ENCODE measurements at regions not wholly inside any gene's neighbourhood (a gene's known extent, or its start where the extent isn't known, plus 50 kb on each side); places are given as distances from the start of the nearest gene placed in this dataset.
"Not testable (repeated sequence)": the region's sequence is repeated elsewhere in the genome, so short reads cannot be mapped to it uniquely, and the experiment has no call there.

DNA sequence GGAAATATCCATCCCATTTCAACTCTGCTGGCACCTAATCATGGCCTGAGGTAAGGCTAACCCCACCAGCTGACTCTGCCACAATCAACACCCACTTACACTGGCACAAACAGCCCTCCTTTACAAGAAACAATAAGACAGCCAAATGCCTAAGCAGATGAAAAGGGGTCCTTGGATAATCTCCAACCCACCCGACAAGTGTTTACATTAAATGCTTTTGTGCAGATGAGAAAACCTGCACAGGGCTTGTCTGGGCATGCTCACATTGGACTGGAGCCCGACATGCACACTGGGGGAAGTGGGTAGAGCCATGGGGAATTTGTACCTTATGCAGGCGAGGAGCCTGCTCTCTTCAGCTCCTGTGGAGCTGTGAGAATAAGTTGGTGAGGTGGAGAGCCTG lies 138.9 kb upstream of the ITM2A start:
- no peak for DNase-seq

DNA sequence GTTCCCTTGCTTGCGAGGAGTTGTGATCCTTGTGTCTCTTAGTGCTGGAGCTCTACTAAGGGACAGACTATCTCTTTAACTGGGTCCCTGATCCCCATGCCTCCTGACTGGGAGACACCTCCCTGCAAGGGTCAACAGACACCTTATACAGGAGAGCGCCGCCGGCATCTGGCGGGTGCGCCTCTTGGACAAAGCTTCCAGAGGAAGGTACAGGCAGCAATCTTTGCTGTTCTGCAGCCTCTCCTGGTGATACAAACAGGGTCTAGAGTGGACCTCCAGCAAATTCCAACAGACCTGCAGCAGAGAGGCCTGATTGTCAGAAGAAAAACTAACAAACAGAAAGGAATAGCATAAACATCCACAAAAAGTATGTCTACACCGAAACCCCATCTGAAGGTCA lies 115.6 kb upstream of the ITM2A start:
- DNase-seq, result no peak

DNA sequence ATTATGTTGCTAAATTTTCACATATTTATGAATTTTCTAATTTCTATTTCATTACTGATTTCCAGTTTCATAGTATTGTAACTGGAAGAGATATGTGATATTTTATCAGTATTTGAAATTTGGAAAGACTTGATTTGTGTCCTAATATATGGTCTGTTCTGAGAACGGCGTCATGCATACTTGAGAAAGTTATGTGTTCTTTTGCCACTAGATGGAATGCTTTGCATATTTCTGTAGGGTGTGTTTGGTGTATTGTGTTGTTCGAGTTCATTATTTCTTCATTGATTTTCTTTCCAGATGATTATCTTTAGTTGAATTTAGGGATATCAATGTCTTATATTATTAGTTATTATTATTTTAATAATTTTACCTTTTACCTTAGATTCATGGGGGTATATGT lies 110.6 kb upstream of the ITM2A start:
- no peak for DNase-seq

DNA sequence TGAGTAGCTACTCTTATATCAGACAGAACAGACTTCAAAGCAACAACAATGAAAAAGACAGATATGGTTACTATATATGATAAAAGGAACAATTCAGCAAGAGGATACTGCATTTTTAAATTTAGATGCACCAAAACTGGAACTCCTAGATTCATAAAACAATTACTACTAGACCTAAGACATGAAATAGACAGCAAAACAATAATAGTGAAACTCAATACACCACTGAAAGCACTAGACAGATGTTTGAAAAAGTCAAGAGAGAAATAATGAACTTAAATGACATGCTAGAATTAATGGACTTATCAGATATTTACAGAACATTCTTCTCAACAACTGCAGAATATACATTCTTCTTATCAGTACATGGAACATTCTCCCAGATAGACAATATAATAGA lies 99.5 kb upstream of the ITM2A start:
- DNase-seq, result no peak

DNA sequence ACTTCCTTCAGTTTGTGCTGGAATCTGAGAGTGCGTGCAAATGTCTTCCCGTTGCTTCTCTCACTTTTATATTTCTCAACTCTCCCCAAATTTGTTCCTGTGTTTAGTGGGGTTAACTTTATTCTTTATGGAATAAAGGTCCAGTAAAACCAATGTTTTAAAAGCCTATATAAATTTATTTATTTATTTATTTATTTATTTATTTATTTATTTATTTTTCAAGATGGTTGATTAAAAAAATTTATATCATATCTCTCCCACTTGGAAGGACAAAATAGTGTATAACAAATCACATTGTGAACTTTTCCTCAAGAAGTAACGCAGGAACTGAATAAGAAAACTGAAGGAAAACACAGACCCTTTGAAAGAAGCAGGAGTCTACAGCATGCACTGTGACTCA lies 95.3 kb upstream of the ITM2A start:
- DNase-seq, result no peak

DNA sequence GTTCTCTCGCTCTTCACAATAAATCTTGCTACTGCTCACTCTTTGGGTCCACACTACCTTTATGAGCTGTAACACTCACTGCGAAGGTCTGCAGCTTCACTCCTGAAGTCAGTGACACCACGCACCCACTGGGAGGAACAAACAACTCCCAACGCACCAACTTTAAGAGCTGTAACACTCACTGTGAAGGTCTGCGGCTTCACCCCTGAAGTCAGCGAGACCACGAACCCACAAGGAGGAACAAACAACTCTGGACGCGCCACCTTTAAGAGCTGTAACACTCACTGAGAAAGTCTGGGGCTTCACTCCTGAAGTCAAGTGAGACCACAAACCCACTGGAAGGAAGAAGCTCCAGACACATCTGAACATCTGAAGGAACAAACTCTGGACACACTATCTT lies 89.5 kb upstream of the ITM2A start:
- DNase-seq, result not testable (repeated sequence)

DNA sequence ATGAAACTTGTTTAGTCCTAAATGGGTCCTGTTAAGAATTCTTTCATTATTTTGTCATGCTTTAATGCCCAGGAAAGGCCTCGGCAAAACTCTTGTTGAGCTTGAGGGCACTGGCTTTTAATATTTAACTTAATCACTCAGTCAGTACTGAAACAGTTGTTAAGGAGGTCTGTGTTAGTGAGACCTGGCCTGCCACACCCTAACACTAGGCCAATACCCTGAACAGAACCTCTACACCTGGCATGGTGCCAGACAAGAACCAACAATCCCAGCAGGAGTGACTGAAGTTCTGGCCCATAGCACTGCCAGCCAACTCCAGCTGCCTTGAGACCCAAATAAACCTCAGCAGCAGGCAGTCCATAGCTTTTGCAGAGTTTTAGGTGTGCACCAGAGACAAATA lies 85.7 kb upstream of the ITM2A start:
- peak; percentile 8 for DNase-seq

DNA sequence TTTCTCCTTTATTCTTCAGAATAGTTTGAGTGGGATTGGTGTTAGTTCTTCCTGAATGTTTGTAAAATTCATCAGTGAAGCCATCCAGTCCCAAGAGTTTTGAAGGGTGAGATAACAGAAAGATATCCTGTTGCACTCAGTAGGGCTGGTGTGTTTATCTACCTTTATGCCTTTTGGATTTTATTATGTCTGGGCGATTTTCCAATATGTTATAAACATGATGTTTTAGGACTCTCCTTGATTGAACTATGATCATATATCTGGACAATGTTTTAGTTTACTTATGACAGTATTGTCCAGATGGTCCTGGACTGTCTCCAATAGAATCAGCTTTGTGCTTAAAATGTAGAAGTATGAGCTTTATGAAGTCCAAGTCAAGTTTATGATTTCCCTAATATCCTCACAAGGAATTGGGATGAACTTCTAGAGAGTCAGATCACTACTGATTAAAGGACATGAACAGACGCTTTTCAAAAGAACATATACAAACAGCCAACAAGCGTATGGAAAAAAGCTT lies 77.6 kb upstream of the ITM2A start:
- no peak for DNase-seq

DNA sequence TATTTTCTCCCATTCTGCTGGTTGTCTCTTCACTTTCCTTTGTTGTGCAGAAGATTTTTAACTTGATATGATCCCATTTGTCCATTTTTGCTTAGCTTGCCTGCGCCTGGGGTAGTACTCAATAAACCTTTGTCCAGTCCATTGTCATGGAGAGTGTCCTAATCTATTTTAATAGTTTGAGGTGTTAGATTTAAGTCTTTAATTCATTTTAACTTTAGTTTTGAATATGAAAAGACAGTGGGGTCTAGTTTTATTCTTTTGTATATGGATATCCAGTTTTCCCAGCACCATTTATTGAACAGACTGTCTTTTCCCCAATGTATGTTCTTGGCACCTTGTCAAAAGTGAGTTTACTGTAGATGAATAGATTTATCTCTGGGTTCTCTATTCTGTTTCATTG lies 76.0 kb upstream of the ITM2A start:
- DNase-seq, result no peak

DNA sequence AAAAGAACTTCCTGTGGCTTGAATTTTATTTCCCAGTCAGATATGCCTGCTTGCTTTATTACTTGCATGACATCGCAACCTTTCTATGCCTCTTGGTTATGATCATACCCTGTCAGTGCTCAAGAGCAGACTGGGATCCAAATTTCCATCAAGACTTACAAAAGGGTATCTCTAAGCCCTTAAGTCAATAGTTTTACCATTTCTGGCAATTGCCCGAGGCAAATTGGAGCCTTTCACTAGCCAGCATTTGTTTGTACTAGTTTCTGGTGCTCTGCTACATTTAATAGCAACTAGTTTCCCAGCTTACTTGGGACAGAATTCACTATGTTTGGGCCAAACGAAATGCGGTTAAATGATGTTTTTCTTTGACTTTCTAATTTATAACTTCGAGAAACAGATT lies 73.2 kb upstream of the ITM2A start:
- no peak for DNase-seq

Data from right kidney (tissue), 1 donor.